Upper lobe of left lung (tissue), 4 donors: ENCODE measurements at regions not wholly inside any gene's neighbourhood (a gene's known extent, or its start where the extent isn't known, plus 50 kb on each side); places are given as distances from the start of the nearest gene placed in this dataset.

Experiments
- EP300 ChIP-seq, 4 donors: sonication (generic); formaldehyde crosslinking; IDR thresholded peaks; one replicate each; pipeline ENCODE4 v1.5.1; 2017; ENCODE audit warnings: antibody characterized with exemption in 4 of 4, control low read depth in 2 of 4
- POLR2A ChIP-seq, 4 donors: fragments of 450-650 bp; IDR thresholded peaks; one replicate each; pipeline ENCODE4 v1.5.1; 2016 to 2017; ENCODE audit warnings: antibody characterized with exemption in 4 of 4, mild to moderate bottlenecking in 2 of 4
- TF ChIP-seq, protein P1 (sequence below), 6 experiments: fragments of 450-650 bp in 4 of 6; fragments of 200-600 bp in 2 of 6; sonication (generic) in 2 of 6; IDR thresholded peaks; one replicate each; pipeline ENCODE4 v1.5.1; 2016 to 2019; ENCODE audit warnings: antibody characterized with exemption in 6 of 6

DNA sequence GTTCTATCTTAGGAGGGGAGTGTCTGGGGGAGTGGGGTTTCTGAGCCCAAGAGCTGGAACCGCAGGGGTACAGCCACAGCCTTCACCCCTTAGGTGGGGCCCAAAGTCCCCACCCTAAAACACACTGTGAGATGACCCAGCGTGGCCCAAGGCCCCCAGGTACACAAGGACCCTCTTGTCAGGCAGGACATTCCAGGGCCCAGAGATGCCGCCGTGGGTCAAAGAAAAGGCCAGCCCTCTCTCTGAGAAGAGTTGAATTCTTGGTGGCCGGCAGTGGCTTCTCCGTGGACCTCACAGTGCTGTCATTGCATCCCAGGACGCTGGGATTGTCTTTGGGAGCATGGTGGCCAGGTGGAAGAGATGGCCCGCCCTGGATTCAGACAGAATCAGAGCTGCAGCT lies 176.3 kb upstream of the C1orf174 start:
- TF ChIP-seq, protein P1, sequence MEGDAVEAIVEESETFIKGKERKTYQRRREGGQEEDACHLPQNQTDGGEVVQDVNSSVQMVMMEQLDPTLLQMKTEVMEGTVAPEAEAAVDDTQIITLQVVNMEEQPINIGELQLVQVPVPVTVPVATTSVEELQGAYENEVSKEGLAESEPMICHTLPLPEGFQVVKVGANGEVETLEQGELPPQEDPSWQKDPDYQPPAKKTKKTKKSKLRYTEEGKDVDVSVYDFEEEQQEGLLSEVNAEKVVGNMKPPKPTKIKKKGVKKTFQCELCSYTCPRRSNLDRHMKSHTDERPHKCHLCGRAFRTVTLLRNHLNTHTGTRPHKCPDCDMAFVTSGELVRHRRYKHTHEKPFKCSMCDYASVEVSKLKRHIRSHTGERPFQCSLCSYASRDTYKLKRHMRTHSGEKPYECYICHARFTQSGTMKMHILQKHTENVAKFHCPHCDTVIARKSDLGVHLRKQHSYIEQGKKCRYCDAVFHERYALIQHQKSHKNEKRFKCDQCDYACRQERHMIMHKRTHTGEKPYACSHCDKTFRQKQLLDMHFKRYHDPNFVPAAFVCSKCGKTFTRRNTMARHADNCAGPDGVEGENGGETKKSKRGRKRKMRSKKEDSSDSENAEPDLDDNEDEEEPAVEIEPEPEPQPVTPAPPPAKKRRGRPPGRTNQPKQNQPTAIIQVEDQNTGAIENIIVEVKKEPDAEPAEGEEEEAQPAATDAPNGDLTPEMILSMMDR (IDR thresholded peaks at IDR 0.05) = no peak
- no peak for TF ChIP-seq POLR2A (IDR thresholded peaks at IDR 0.05)
- no peak for TF ChIP-seq EP300 (IDR thresholded peaks at IDR 0.05)
